Non-pigmented ciliary epithelial cell (primary cell): ENCODE measurements at regions not wholly inside any gene's neighbourhood (a gene's known extent, or its start where the extent isn't known, plus 50 kb on each side); places are given as distances from the start of the nearest gene placed in this dataset.

ENCODE experiments used
- DNase-seq: peaks from one replicate; pipeline ENCODE4 v3.0.0-alpha.2; 2010; ENCODE audit warnings: low read depth

DNA sequence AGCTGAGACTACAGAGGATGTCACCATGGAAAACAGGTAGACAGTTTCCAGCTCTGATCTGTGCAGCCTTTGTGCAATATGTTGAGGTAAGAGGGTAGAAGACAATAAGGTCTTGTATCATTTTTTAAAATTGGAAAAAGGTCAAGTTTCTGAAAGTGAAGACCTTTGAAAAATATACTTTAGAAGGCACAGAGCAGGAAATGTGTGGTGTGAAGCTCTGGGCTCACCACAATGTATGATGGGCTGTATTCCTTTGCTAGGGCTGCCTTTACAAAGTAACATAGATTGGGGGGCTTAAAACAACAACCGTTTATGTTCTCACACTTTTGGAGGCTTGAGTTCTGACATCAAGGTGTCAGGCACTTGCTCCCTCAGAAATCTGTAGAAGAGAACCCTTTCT, 514.3 kb upstream of the JARID2 start:
- DNase-seq: no peak

GRCh38 chr6:14732226-14732843, 513.5 kb upstream of the JARID2 start:
- DNase-seq: no peak

DNA sequence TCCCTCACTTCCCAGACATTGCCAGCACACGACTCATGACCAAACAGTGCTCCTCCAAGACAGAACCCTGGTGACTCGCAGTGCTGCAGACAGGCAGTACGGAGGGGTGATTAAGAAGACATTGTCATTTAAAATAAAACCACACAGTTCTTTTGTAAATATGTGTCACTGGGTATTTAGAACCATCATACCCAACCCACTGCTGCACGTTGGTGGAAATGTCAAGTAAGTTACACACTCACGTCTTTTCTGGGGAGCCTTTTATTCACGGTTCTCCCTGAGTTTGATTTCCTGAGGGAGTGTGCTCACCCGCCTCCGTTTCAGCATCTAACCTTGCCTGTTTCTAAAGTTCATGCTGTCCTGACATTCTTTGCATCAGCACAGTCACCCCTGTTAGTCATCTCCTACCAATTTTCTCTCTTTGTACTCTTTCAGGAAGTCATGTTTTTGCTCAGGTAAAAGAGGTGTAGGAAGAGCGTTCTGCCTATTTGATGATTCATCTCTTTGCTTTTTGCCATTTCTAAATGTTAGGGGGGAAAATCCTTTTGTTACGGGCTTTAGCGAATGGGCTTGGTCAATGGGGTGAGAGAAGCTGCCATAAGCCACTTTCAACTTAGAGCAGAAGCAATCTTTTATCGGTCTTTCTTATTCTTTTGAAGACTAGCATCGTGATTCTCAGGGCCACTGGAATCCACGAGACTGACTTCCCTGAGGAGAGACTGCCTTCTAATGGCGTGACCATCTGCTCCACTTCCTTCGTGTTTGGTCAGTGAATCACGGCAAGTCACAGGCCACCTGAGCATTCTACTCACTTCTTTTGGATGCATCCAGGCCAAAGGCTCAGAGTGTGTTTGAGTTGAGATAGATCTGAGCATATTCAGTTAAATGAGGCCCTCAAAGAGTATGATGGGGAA, 512.8 kb upstream of the JARID2 start:
- no peak for DNase-seq

DNA sequence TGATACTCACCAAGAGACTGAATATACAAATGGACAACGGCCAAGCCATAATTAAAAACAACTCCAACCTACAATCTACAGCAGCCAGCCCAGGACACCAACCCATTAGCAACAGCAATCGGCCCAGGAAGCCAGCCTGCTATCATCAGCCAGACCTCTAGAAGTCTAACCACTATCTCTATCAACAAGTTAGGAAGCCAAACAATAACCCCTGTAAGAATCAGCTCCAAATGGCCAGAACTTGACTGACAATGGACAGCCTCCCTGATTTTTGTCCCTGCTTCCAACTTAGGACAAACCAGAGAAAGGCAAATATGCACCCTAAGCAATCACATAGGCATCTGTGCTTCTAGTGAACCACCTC, 511.8 kb upstream of the JARID2 start:
- no peak for DNase-seq

- DNase-seq: peak; percentile 60
These were observed 511.2 kb upstream of the JARID2 start for GRCh38 chr6:14734416-14735340.

DNA sequence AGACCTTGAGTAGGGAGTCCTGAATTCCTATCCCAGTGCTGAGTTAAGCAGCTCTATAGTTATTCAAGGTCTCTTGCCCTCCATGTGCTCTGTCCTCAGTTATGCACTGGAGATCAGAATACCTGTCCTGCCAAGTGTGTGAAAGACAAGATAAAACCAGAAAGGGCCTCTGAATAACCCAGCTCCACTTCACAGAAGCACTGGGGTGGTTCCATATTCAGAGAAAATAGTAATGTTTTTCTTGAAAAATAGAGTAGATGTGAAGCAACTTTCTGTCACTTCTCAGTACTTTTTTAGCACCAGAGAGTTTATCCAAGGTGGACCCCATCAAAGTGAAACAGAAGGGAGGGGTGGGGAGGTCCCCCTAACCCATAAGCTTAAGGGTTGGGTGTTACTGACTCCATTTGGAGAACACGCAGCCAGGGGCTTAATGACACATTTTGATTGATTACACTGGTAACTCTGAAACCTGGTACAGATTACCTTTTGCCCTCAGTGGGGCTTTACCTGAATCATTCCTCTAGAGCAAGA, 509.8 kb upstream of the JARID2 start:
- DNase-seq: no peak

DNA sequence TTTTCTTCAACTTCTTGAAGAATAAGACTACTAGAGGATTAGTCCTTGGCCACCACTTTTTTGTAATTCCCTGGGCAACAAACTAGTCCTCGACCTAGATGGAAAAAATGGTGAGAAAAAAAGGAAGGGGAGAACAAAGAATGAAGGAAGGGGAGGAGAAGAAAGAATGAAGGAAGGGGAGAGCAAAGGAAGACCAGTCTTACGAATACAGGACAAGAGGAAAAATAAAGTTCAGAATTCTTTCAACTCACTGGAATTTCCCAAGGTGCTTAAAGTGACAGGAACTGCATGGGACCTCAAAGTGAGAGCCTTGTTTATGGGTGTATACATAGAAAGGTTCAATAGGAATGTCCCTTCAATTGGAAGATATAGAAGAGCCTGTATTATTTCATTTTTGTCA, 509.3 kb upstream of the JARID2 start:
- DNase-seq: no peak

DNA sequence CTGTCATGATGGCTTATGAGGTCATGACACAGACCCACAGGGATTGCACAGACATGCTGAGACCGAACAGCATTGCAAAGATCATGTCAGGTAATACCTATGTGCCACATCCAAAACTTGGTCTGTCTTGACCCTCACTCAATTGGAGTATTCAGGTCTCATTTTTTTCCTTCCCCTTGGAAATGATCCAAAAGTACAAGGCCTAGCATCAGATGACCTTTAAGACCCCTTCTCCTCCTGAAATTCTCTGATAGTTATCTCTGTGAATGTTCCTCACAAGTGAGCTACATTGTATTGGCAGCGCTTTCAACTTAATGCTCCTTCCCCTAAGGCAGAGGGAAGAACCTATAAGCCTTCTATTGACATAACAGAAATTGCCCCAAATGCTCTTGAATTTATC, 507.4 kb upstream of the JARID2 start:
- DNase-seq: no peak

DNA sequence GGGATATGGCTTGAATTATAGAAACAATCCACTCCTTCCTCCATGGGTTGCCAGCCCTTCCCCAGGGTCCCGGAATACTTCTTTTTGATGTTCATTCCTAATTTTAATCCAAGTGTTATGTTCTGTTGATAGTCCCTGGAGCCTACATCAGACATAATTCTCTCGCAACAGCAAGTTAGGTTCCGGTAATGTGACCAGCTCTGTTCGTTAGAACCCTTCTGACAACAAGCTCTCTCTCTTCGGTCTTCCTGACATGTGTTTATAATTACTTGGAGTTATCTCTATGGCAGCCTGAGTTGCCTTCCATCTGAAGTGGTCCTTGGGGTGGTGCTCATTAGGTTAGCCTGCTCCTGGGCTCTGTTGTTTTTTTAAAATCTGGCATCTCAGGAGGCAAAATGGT, 506.9 kb upstream of the JARID2 start:
- DNase-seq: no peak

- DNase-seq: no peak
These were observed 506.0 kb upstream of the JARID2 start for GRCh38 chr6:14739827-14740226.

- no peak for DNase-seq
These were observed 503.7 kb upstream of the JARID2 start for GRCh38 chr6:14742171-14742570.

GRCh38 chr6:14742680-14743079, 503.2 kb upstream of the JARID2 start:
- DNase-seq: no peak

- DNase-seq: no peak
These were observed 502.8 kb upstream of the JARID2 start for GRCh38 chr6:14743144-14743473.

DNA sequence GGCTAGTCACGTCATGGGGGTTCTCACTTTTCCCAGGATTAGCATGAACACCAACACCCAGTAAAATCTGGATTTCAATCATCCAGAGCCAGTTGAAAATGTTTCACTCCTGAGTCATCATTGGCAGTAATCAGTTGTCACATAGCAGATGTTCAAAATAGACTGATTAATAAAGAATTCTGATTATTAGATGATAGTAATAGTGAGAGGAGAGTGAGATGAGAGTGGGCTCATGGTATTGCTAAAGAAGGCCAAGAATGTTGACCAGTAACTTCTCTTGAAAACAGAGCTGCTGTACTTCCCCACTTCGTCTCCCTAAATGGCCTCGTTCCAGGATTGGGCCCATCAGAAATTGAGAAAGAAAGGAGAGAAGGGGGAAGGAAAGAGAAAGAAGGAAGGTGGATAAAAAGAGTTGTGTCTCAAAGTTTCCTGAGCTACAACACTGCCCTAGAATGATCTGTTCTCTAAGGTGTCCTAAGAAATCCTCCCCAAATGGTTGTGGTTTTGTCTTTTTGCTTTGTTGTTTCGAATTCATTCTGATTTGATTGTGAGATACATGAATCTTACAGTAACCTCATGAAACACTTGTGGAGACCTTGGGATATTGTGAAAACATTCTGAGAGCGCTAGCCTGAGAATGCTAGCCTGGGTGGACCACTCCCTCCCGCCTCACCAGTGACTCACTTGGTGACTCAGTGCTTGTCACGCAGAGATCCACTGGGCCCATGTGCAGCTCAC, 502.2 kb upstream of the JARID2 start:
- peak; percentile 97 for DNase-seq

GRCh38 chr6:14744212-14744556, 501.7 kb upstream of the JARID2 start:
- DNase-seq: no peak

DNA sequence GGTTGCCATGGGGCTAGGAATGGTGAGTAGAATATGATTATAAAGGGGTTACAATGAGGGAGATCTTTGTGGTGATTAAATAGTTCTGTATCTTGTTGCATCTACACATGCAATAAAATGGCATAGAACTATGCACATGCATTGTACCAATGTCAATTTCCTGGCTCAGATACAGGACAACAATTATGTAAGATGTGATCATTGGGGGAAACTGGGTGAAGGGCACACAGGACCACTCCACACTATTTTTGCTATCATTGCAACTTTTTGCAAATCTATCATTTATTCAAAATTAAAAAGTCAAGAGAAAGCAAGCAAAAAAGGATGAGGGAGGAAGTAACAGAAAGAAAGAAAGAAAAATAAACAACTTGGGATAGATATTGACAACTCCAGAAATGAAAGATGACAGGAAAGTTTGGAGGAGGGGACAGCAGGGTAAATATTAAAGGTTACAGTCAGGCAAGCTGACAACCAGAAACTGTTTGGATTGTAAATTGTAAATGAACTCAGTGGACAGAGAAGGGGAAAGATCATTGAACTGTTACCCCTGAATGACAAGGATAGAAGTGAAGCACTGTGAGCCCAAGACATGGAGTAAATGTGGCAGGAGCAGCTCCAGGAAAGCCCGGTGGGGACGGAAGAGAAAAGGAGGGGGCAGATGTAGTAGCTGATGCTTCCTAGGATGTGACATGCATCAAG, 499.6 kb upstream of the JARID2 start:
- DNase-seq: no peak

GRCh38 chr6:14747881-14748520, 497.9 kb upstream of the JARID2 start:
- DNase-seq: no peak

GRCh38 chr6:14748679-14749078, 497.2 kb upstream of the JARID2 start:
- DNase-seq: no peak

DNA sequence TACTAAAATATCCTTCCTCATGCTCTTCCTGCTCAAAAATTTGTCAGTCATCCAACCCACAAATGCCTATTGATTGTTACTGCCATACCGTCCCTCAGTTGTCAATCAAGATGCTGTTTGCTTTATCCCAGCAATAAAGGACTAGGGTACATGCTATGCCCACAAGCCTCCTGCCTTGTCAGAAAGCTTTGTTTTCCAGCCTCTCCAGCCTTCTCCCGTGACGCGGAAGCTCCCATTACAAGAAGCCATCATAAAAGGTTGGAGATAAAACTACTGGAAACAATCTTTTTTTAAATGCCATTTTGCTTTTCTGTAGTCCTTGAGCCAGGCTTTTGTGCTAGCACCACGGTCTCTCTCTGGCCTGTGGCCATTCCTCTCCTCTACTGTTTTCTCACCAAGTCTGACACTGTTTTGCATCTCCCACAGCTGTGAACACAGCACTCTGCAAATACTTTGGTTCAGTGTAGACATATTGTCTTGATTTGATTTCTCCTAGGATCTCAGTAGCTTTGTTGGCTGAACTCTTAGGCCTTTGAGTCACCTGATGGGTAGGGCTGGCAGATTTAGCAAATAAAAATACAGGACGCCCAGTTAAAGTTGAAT, 495.7 kb upstream of the JARID2 start:
- DNase-seq: no peak

- DNase-seq: no peak
These were observed 494.2 kb upstream of the JARID2 start for GRCh38 chr6:14751645-14752175.
